ENCODE measurements at regions not wholly inside any gene's neighbourhood (a gene's known extent, or its start where the extent isn't known, plus 50 kb on each side); places are given as distances from the start of the nearest gene placed in this dataset.

DNA sequence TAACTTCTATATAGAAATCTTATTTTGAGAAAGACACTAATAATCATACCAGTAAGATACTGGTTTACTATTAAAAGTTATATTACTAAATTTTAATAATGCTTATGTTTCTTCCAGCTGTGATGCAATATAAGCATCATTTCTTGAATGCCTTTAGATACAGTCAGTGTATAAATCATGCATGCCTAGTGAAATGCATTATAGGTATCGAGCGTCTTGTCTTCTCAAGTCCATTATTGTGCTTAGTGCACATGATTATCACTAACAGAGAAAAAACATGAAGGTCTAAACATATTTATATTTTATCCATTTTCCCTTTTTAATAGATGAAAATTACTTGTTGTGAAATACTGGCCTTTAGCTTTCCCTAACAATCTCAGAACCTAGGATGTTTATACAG lies 1021.5 kb upstream of the AGA start:
- TF ChIP-seq MXI1 (IDR thresholded peaks at IDR 0.05; ENCODE audit: borderline replicate concordance, low read depth, low read length) (no peak), POLR2A (IDR thresholded peaks at IDR 0.05; ENCODE audit: low read depth, low read length) (no peak), RCOR1 (IDR thresholded peaks at IDR 0.05; ENCODE audit: insufficient replicate concordance, low read length) (no peak), BHLHE40 (IDR thresholded peaks at IDR 0.05; ENCODE audit: low read depth, low read length) (no peak), CHD1 (IDR thresholded peaks at IDR 0.05; ENCODE audit: low read depth, low read length) (no peak), RFX5 (IDR thresholded peaks at IDR 0.05; ENCODE audit: low read depth, low read length) (no peak), MAFK (IDR thresholded peaks at IDR 0.05; ENCODE audit: low read depth, low read length) (no peak)
- TF ChIP-seq, protein P1, sequence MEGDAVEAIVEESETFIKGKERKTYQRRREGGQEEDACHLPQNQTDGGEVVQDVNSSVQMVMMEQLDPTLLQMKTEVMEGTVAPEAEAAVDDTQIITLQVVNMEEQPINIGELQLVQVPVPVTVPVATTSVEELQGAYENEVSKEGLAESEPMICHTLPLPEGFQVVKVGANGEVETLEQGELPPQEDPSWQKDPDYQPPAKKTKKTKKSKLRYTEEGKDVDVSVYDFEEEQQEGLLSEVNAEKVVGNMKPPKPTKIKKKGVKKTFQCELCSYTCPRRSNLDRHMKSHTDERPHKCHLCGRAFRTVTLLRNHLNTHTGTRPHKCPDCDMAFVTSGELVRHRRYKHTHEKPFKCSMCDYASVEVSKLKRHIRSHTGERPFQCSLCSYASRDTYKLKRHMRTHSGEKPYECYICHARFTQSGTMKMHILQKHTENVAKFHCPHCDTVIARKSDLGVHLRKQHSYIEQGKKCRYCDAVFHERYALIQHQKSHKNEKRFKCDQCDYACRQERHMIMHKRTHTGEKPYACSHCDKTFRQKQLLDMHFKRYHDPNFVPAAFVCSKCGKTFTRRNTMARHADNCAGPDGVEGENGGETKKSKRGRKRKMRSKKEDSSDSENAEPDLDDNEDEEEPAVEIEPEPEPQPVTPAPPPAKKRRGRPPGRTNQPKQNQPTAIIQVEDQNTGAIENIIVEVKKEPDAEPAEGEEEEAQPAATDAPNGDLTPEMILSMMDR (conservative IDR thresholded peaks at IDR 0.05; ENCODE audit: low read depth, low read length), result no peak

All from IMR-90 (cell line).